NK-92 treated with Interleukin-12 subunit alpha and Interleukin-12 subunit beta, amount 100 ng/mL, for 24 hours (cell line): ENCODE measurements at regions not wholly inside any gene's neighbourhood (a gene's known extent, or its start where the extent isn't known, plus 50 kb on each side); places are given as distances from the start of the nearest gene placed in this dataset.
"Not testable (repeated sequence)": the region's sequence is repeated elsewhere in the genome, so short reads cannot be mapped to it uniquely, and the experiment has no call there.

Experiments used
- DNase-seq: peaks from one replicate; lab custom pipeline; 2025; lab: John Stamatoyannopoulos, UW

- DNase-seq: no peak
Observed at GRCh38 chr7:65800890-65801341, 72.0 kb upstream of the VKORC1L1 start.

GRCh38 chr7:65804887-65805286 lies 68.0 kb upstream of the VKORC1L1 start:
- DNase-seq: no peak

GRCh38 chr7:65807067-65807466 lies 65.8 kb upstream of the VKORC1L1 start:
- not testable (repeated sequence) for DNase-seq

- DNase-seq: no peak
Observed at GRCh38 chr7:65809259-65809981, 63.5 kb upstream of the VKORC1L1 start.

- no peak for DNase-seq
Observed at GRCh38 chr7:65809982-65810288, 62.9 kb upstream of the VKORC1L1 start.

- no peak for DNase-seq
Observed at GRCh38 chr7:65812281-65812680, 60.6 kb upstream of the VKORC1L1 start.

- not testable (repeated sequence) for DNase-seq
Observed at GRCh38 chr7:65814556-65815167, 58.2 kb upstream of the VKORC1L1 start.

GRCh38 chr7:65820287-65820950 lies 52.5 kb upstream of the VKORC1L1 start:
- no peak for DNase-seq
